RPMI7951 (cell line): ENCODE measurements at regions not wholly inside any gene's neighbourhood (a gene's known extent, or its start where the extent isn't known, plus 50 kb on each side); places are given as distances from the start of the nearest gene placed in this dataset.
A peak's percentile ranks its signal among the peaks of the same experiment; 100 is the strongest.

Source experiments
- DNase-seq: peaks from one replicate; pipeline ENCODE4 v3.0.0-alpha.2; 2012; ENCODE audit warnings: low read depth

DNA sequence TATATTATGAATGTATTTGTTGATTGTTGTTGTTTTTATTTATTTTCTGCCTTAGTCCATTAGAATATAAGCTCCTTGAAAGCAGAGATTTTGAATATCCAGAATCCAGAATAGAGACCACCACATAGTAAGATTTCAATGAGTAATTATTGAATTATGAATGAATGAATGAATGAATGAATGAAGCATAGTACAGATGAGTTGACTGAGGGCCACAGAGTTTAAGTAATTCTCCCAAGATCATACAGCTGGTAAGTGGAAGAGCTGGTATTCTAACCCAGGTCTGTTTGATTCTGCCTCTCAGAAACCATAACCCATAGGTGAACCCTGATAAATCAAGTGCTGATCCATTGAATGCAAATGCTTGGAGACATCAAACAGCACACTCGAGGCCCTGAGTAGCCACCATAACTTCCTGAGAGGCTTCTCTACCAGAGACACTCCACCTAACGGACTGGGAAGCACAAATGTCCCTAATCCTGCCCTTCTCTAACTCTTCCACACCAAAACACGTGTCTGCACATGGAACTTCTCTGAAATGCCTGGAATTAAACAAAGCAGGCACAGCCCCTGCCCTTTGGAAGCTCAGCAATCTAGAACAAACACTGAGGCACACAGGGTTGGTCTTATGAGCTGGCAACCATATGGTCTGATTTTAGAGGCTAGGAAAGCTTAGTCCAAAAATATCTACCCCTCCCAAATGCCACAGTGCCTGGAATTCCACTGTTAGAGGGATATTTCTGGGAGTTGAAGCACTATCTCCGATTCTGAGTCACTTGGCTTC lies 190.1 kb downstream of the FOXO1 start:
- DNase-seq = peak; percentile 59

DNA sequence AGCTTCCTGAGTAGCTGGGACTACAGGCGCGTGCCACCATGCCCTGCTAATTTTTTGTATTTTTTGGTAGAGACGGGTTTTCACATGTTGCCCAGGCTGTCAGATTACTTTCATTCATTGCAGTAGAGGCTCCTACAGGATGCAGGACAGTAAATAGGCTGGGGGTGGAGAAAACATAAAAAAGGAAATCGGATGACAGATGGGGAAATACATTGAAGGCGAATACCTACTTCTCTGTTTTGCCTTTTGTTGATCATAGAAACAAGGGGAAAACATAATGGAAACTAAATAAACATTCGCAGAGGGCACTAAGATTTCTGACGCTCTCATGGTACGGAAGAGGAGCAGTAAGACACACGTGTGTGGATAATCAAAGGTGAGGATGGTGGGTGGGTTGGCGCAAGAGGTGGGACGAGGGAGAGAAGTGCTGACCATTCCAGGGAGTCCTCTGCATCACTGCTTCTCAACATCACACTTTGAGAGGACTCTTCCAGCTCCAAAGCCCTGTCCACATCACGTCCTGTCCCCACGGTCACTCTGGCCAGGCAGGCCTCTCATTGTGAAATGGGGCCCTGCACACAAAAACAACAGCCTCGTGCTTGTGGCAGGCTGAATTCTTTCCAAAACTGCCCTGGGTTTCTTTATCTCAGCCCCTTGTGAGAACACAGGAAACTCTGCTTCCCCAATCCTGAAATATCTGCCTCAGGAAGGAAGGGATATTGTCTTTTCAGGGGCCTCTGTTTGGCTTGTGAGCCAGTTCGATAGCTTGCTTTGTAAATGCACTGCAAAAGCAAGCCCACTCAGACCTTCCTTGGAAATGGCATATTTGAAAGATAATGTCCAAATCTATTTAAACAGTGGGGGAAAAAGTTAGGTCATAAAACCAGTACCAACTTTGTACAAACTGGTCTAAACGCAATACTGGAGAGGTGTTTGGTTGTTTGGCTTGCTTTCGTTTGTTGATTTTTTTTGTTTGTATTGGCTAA lies 188.5 kb downstream of the FOXO1 start:
- DNase-seq = no peak

DNA sequence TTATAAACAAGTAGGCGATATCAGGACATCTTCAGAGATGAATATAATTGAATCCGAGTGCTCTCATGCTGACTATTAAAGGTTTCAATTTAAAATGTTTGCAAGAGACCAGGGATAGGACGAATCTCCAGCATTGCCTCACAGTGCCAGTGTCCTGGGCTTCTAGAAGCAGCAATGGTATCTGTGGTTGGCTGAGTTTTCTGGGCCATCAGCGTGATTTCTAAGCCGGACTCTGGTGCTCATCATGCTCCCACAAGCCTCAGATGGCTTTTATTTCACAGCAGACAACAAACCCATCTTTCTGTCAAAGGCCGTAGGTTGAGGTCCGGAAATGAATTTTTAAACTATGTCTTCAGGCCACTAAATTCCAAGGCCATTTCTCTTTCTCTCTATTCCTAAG lies 187.7 kb downstream of the FOXO1 start:
- DNase-seq = no peak

DNA sequence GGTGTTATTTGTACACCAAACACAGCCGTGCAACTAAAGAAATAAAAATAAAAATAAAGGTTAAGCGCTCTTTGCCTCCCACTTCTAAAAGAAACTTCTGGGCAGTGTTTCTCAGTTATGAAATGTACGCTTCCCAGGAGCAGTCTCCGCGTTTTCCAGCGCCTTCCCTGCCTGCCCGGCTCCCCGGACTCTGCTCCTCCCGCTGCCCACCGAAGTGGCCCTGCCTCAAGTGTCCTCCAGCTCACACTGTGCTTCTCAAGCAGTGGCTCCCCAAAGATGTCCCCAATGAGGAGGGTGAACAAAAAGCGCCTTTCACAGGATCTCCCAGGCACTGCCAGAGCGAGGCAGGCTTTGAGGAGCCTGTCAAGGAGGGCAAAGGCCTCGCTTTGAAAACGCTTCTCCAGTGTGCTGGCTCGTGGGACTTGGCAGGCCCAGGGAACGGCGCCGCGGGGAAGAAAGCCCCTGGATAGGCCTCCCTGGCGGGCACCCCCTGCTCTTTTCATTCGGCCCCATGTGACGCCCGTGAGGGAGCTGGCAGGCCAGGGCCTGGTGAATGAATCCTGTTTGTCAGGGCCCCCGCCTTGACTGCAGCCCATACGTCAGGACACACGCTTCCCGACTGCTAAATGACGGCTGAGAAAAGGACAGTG lies 187.1 kb downstream of the FOXO1 start:
- no peak for DNase-seq

DNA sequence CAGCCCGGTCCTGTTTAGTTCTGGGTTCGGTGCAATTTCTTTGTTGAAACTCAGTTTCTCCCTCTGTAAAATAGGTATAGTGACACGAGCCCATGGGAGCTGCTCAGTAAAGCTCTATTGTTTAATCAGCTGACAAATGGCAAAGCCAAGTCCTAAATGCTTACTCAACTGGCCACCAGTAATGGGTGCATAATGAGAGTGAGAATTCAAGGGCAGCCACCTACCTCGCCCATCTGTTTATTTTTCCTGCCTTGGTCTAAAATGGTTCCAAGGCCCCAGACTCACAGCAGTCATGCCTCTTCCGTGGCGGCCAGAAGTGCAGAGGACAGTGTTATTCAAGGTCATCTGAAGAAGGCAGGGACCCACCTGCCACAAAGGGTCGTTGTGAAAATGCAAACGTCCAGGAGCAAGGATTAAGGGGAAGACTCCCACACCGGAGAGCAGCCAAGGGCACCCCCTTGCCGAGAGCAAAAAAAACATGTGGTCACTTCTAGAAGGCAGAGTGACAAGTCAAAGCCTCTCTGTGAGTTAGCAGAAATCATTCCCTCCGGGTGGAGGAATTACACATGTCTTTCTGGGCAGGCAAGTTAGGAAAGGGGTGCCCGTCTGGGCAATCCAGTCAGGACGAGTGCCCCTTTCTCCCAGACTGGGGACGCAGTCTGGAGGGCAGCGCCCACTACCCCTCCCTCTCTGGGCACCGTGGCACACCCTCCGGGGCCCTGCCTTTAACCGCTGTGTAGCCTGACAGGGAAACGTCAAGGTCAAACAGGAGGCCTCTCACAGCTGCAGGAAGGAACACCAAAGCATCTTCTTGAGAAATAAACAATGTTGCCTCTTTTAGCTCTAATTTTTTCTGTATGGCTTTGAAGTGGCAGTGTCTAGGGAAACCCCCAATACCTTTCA lies 186.2 kb downstream of the FOXO1 start:
- DNase-seq = no peak

DNA sequence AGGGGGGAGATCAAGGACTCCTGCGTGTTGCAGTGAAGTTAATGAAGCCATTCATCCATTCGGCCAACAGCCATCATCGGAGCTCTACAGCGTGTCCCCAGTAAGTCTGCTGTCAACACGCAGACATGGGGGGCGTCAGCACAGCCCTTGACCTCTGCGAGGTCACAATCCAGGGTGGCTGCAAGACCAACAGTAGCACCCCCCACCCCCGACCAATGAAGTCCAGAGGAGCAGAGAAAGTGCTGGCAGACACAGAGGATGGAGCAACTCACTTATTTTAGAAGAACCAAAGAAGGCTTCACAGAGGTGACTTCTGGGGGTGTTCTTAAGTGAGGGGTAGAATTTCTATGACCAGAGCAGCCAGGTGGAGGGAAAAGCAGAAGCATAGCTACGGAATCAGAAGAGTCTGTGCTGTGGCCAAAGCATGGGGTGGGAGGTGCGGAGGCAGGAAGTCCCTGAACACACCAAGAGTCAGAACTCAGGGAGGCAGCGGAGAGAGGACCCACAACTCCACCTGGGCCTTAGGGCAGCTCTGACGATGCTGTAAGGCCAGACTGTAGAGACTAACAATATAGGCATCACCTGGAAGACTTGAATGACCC lies 185.4 kb downstream of the FOXO1 start:
- DNase-seq = no peak

DNA sequence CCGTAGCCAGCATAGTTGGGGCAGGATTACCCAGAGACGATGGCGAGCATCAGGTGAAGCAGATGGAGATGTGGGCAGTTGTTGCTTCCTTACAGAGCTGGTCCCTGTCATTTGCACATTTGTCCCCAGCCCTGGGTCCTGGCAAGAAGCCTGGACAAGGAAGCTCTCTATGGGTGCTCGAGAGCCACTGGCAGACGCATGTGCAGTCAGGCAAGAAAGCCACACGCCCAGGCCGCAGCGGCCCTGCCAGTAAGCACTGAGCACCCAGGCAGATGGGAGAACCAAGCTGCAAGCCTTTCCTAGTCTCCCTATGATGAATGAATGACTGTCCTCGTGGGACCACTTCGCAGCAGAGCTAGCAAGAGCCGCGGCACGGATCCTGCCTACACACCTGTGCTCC lies 182.8 kb downstream of the FOXO1 start:
- no peak for DNase-seq

DNA sequence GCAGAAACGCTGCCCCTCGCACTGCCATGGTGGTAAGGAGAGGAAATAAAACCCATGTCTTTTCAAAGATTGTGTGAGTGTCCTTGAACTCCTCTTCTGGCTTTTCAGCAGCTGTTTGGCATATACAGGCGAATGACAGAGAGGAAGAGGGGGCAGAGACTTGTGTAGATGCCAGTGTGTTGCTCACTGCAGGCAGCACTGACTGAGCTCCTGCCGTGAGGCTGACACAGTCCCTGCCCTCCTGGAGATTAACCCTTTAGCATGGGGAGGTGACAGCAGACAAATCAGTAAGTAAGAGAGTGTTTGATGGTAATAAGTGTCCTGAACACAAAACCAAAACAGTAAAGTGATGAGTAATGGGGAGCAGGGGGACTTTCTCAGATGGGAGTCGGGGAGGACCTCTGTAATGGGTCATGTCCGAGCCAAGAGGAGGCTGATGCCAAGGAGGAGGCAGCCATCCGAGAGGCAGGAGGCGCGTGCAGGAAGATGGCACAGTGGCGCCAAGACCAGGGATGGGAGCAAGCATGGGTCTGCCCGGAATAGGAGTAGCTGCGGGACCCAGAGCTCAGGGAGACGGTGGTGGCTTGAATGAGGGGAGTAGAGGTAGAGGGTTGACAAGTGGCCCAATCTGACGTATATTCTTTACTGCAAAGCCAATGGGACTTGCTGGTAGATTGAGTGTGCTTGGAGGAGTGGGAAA lies 182.2 kb downstream of the FOXO1 start:
- DNase-seq = no peak

DNA sequence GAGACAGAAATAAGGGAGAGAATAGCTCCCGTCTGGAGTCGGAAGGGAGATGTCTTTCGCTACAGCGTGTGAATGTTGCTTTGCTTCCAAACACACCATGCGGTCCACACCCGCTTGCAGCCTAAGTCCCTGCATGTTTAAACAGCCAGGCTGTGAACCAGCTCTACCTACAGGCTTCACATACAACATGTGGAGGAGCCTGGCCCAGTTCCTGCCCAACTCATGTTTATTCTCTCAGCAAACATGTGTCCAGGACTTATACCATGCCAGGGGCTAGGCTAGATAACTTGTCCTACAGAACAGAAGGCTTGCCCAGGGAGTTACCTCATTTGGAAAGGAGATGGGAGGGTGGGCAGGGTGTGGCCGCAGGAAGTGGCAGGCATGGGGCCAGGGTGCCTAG lies 181.5 kb downstream of the FOXO1 start:
- DNase-seq = no peak

DNA sequence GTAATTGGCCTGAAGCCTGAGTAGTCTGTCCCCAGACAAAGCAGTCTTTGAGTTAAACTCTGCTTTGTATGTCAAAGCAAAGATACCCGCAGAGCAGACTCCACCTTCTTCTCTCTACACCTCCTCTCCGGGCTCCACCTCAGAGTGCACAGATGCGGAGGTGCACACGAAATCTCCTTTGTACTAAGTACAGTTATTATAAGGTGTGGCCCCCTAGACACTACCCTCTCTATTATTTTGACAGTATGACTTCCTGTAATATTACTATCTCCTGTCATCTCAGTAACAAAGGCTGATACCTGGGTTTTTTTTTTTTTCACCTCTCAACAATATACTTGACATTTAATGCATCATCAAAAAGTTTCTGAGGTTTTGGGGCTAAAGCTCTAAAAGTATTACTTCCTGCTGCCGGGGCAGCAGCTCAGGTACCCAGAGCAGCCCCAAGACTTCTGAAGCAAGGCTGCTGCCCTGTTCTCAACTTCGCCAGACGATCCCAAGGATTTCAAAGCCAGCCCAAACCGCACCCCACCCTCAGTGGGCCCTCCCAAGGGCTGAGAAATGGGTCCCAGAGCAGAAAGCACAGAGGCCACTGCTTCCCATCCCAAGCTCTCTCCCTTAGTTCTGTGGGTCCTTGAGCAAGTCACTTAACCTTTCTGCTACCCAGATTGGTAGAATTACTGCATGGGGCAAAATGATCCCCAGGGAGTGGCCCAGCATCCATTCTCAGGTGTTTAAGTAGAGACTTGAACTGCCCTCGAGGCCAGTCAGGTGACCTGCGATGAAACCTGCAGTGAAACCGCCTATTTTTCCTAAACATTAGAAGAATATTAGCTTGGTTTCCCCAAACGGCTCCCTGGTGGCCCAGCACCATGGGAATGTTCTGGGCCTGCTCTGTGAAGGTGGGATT lies 180.6 kb downstream of the FOXO1 start:
- DNase-seq = no peak

DNA sequence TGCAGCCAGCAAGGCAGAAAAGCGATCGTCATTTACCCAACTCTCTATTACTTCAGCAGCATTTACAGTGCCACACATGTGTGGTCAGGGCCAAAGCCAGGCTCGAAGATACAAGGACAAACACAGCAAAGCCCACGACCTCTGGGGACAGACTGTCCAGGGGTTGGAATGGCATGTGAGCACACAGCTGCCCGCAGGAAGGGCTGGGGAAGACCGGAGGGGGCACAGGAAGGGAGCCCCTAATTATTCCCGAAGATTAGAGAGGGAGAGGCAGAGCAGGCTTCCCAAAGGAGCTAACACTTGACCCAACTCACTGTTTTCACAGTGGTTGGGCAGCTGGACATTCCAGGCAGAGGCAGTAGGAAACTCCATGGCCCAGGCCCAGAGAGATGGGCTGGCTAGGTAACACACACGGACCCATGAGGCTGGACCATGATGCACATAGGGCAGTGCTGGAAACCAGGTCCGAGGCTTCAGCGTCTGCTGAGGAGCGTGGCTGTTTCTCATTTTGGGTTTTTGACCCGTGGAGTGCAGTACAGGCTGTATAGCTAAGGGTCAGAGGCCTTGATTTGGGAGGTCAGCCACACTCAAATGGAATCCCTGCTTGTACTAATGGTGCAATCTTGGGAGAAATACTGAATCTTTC lies 179.8 kb downstream of the FOXO1 start:
- DNase-seq = no peak

DNA sequence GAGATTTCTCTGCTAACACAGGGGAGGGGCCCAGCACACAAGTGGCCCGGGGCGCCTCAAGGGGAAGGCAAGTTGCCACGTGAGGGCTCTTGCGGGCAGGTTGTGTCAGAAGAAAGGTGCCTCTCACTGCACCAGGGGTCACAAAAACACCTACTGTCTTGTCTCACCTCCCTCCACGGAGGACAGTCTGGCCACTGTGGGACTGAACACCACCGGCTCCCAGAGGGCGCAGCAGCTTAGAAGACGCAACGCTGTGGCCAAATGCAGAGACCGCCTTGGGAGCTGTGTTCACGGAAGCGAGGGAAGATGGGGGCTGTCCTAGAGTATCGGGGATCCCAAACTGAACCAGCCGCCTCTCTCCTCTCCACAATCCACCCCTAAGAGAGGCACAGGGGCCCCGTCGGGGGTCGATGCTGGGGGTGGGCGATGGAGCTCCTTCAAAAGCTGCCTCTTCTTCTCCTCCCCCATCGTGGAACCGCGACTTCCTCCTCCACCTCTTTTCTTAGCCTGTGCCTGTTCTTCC lies 177.5 kb downstream of the FOXO1 start:
- DNase-seq = no peak

DNA sequence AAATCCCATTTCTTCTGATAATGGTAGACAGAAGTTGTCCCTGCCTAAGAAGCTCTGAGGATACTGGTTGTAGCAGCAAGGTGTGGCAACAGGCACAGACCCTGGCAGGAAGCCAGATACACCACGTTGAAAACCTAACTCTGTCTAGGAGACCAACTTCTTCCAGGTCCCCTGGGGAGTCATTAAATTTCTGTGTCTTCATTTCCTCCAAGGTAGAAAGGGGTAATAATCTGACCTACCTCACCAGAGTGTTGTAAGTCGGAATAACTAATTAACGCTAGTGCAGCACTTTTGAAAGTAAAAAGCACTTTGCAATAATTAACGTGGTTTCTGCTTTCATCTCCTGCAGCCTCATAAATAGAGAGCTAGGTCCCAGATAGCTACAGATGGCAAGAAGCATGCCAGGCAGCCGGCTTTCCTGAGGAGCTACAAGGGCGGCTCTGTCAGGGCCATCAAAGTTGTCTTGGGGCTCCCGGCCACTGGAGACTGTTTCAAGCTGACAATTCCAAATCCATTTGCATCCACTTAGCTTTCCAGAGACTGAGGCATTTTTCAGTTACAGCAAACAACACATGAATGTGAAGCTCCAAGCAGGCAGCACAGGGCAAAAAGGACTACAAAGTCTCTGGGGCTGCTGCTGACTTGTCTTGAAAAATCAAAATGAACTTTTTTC lies 176.2 kb downstream of the FOXO1 start:
- DNase-seq = no peak

DNA sequence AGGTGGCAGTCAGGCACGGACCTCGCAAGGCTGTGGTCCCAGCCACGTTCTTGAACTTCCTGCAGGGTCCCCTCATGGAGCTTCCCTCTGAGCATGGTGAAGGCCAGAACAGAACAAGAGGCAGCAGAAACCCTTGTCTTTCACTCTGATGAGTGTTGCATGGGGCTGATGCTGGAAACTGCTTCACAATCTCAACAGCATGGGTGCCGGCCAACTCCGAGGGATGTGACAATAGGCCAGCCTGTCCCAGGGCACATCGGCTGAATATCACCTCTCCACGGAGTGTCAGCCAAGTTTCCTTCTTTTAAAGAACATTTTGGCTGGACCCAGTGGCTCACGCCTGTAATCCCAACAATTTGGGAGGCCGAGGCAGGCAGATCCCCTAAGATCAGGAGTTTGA lies 173.9 kb downstream of the FOXO1 start:
- no peak for DNase-seq

DNA sequence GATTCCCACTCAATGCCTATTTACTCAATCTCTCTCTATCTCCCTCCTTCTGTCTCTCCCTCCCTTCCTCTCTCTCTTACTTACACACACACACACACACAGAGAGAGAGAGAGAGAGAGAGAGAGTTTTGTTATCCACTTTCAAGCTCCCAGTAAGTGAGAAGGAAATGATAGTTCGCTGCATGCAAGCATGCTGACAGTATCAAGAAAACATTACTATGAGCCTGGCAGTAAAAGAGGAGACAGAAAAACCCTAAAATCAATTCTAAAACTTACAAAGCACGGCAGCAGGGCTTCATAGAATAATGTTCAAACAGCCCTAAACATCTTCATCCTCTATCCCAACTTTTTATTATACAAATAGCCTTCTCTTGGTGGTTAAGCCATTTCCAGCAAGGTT lies 171.9 kb downstream of the FOXO1 start:
- DNase-seq = peak; percentile 10

DNA sequence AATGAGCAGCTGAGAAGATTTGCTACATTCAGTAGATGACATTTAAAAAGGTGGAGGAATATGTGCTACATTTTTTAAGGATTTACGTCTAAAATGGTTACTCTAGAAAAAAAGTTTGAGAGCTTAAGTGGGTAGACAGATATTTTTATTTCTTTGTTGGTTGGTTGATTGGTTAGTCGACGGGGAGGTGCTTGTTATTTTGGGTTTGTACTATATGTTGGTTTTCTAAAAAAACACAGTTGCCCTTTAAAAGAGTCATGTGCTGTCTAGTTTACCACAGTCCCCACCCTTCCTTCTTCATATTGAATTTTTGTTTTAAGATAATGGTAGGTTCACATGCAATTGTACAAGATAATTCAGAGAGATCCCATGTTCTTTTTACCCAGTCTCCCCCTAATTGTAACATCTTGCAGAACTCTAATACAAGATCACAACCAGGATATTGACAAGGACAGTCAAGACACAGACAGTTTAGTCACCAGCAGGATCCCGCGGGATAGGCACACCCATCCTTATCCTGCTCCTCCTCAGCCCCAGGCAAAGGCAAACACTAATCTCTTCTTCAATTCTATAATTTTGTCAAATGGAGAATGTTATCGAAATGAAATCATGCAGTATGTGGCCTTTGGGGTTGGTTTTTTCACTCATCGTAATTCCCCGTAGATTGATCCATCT lies 171.4 kb downstream of the FOXO1 start:
- DNase-seq = peak; percentile 10

DNA sequence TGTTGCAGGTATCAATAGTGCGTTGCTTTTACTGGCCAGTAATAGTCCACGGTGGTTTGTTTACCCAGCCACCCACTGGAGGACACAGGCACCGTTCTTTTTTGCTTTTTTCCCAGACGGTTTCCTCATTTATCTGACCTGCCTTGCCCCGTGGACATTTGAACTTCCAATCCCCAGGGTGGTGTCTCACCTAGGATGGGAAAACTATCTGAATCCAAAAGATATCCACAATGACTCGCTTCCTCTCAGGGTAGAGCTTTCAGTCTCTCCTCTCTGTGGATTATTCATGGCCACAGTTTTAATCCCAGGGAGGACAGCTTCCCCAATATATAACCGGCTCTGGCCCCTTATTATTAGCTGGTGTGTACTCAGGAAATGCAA lies 170.8 kb downstream of the FOXO1 start:
- no peak for DNase-seq
